Fibroblast of lung (primary cell): ENCODE measurements at regions not wholly inside any gene's neighbourhood (a gene's known extent, or its start where the extent isn't known, plus 50 kb on each side); places are given as distances from the start of the nearest gene placed in this dataset.

Source experiments
- CTCF ChIP-seq, 2 donors: IDR thresholded peaks in 1 of 2; conservative IDR thresholded peaks in 1 of 2; 1 replicate in 1 of 2; 2 replicates in 1 of 2; pipeline ENCODE4 v1.5.1; 2011 to 2012; ENCODE audit warnings: low read length in 2 of 2, control low read depth in 1 of 2, inconsistent platforms in 1 of 2, low read depth in 1 of 2, mild to moderate bottlenecking in 1 of 2
- EZH2 ChIP-seq: IDR thresholded peaks from 2 replicates; pipeline ENCODE4 v1.5.1; 2012; ENCODE audit warnings: low read length, control low read depth, mild to moderate bottlenecking; ENCODE audit errors: missing control alignments

GRCh38 chr11:127576210-127576609, 575.6 kb upstream of the KIRREL3 start:
- no peak for TF ChIP-seq CTCF (conservative IDR thresholded peaks at IDR 0.05 in 1 of 2, IDR thresholded peaks at IDR 0.05 in 1 of 2; ENCODE audit: low read depth in 1 of 2, low read length in 2 of 2)
- TF ChIP-seq EZH2: no peak
